ENCODE measurements at regions not wholly inside any gene's neighbourhood (a gene's known extent, or its start where the extent isn't known, plus 50 kb on each side); places are given as distances from the start of the nearest gene placed in this dataset.
"Not testable (repeated sequence)": the region's sequence is repeated elsewhere in the genome, so short reads cannot be mapped to it uniquely, and the experiment has no call there.

DNA sequence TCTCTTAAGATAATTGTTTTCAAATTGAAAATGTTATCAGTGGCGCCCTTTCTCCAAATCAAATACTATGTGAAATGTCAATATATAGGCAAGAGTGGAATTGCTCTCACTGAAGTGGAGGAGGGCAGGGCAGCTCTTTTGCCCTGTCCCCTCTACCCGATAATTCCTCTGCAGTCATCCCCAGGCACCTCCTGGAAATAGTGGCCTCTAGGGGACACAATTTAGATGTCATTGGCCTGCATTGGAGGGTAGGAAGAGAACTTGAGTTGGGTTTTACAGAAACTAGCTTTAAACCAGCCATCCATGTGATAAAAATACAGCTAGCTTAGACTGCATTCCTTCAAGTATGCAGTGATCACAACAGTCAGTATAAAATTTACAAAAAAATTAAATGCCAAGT lies 288.9 kb downstream of the EDEM1 start:
- no peak for DNase-seq (ENCODE audit: low spot score)

DNA sequence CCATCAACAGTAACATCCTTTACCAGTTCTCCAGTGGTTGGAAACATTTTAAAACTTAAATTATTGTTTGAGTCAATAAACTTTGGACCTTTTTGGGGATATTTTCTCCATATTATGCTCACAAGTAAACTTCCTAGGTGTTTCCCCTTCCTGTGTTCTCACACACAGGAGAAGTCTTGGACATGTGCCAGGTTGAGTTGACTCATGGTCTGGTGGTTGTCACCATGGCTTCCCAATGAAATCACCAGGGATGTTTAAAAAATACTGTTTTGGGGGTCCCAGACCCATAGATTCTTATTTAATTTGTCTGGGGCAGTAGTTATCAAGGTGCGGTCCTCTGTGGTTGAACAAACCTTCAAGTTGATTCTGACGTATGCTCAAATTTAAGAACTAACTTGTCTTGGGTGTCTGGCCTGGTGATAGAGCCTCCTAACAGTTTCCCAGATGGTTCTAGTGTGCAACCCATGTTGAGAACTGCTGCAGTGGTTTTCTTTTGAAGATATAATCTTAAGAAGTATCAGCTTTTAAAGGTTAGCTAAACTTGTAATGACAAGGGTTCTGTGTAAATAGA lies 291.8 kb downstream of the EDEM1 start:
- no peak for DNase-seq (ENCODE audit: low spot score)

DNA sequence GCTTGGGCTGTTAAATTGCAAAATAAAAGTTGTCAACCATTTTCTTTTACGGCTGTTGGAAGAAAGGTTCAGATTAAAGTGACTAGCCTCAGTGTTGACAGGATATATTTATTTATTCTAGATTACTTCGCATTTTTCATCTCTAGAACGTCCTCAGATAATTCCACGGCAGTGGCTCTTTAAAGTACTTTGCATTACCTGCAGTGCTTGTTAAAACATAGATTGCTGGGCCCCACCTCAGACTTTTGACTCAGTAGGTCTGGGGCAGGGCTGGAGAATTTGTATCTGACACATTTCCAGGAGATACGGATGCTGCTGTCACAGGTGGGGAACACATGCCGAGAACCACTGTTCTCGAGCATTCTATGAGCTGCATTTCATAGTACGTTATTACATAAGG lies 292.7 kb downstream of the EDEM1 start:
- DNase-seq (ENCODE audit: low spot score), result no peak

DNA sequence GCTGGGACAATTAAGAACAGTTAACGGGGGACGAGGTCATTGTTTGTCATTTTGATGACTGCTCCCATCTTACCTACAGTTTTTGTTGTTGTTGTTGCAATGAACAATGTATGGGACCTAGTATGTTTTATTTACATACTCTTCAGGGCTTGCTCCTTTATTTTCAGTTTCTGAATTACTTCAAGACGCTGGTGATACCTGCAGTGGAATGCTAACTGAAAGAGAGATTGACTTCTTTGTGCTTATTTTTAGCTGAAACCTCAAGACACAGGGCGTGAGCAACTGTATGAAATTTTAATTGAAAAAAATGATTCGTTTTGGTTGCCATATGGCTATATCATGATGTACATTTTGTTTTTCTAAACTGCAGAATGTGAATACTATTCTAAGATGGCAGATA lies 297.9 kb downstream of the EDEM1 start:
- no peak for DNase-seq (ENCODE audit: low spot score)

- DNase-seq (ENCODE audit: low spot score), result no peak
Observed at GRCh38 chr3:5488771-5489170, 301.3 kb downstream of the EDEM1 start.

DNA sequence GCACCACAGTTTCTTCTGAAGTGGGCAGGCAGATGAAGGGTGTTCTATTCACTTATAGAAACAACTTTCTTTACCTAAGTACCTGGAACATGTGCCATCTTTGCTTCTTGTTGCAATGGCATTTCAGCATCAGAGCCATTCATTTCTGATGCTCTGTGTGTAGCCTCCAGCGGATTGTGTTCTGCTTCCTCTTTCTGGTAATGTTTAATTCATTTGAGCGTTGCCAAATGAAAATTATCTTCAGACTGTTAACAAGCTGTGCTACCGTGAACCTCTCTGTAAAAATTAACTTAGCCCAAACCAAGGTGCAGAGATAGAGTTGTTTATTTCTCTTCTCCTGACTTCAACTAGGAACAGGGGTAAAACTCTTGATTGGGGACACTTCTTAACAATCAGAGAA lies 302.0 kb downstream of the EDEM1 start:
- no peak for DNase-seq (ENCODE audit: low spot score)

DNA sequence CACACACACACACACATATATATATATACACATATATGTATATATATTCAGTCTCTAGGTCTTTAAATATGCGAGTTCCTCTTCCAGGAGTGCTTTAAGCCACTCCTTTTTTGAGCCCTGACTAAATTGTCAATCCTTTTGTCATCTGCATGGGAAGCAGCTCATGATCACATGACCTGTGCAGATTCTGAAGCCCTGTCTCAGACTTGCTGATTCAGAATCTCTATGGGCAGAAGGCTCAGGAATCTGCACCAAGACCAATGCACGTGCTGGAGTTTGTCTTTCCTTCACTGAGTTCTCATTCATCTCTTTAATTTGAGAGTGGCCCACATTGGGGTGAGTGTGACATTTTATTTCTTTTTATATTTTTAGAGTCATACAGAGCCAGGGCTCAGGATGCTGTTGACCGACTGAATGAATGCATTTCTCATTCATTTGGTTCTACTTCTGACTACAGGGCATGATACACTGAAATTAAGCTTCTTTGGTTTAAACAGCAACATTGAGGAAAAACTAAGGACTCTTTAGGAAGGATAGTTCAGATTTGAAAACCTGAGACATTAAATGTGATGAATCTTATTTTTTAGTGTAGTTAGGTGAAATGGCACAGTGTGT lies 307.5 kb downstream of the EDEM1 start:
- DNase-seq (ENCODE audit: low spot score), result no peak

GRCh38 chr3:5497497-5497896 lies 310.0 kb downstream of the EDEM1 start:
- no peak for DNase-seq (ENCODE audit: low spot score)

GRCh38 chr3:5498981-5499380 lies 311.5 kb downstream of the EDEM1 start:
- DNase-seq (ENCODE audit: low spot score), result no peak

- DNase-seq (ENCODE audit: low spot score), result no peak
Observed at GRCh38 chr3:5499404-5499803, 311.9 kb downstream of the EDEM1 start.

DNA sequence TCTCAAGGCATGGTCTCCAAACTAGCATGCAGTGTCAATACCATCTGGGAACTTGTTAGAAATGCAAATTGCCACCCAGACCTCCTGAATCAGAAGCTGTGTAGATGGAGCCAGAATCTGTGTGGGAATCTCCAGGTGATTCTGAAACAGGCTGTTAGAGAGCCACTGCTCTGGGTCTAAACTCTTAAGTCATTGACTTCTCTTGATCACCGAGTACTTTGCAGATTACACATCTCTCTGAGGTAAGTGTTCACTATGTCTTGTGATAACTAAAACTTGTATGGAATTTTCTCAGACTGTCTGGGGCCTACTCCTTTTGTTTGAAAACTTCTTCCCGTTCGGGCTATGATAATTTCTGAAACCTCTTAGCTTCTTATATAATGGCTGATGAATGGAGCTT lies 315.6 kb downstream of the EDEM1 start:
- DNase-seq (ENCODE audit: low spot score), result no peak

- no peak for DNase-seq (ENCODE audit: low spot score)
Observed at GRCh38 chr3:5504135-5504534, 316.6 kb downstream of the EDEM1 start.

GRCh38 chr3:5505163-5505562 lies 317.7 kb downstream of the EDEM1 start:
- no peak for DNase-seq (ENCODE audit: low spot score)

GRCh38 chr3:5505997-5506396 lies 318.5 kb downstream of the EDEM1 start:
- no peak for DNase-seq (ENCODE audit: low spot score)

DNA sequence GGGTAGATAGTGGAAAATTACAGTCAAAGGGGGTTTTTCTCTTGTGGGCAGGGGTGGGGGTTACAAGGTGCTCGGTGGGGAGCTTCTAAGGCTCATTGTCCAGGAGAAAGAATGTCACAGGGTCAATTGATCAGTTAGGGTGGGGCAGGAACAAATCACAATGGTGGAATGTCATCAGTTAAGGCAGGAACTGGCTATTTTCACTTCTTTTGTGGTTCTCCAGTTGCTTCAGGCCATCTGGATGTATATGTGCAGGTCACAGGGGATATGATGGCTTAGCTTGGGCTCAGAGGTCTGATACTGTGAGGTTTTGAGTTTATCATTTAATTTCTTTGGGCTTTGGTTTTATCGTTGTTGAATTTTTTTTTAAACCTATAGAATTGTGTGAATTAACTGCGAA lies 321.4 kb downstream of the EDEM1 start:
- not testable (repeated sequence) for DNase-seq (ENCODE audit: low spot score)

DNA sequence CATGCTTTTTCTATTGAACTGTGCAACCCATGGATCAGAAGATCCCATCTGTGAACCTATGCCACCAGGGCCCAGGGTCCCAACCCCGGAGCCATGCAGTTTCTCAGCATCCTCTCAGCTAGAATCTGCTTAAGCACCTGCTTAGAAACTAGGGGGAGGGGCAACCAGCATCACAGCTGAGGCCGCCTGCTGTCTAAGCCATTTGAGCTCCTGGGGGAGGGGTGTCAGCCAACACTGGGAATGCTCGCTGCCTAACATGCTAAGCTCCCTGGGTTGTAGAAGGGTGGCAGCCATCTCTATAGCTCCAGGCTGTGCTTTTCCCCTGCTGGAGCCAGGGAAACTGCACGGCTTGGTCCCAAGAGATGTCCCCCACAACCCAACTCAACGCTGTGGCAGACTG lies 322.8 kb downstream of the EDEM1 start:
- no peak for DNase-seq (ENCODE audit: low spot score)

GRCh38 chr3:5517921-5518320 lies 330.4 kb downstream of the EDEM1 start:
- DNase-seq (ENCODE audit: low spot score), result no peak

DNA sequence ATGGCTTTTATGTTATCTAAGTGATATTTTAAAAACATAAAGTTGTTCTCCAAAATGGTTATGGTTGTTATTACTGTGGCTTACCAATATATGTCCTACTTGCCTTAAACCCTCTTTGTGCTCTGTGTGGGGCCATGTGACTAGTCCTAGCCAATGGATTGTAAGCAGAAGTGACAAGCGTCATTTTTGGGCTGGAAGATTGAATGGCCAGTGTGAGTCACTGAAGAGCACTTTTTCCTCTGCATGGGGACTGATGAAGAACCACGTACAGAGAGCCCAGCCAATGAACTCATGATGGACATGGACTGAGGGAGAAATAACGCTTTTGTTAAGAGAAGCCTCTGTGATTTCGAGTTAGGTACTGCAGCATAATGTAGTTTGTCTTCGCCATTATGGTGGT lies 332.7 kb downstream of the EDEM1 start:
- DNase-seq (ENCODE audit: low spot score), result no peak

- no peak for DNase-seq (ENCODE audit: low spot score)
Observed at GRCh38 chr3:5523125-5523524, 335.6 kb downstream of the EDEM1 start.

GRCh38 chr3:5531039-5531438 lies 343.5 kb downstream of the EDEM1 start:
- DNase-seq (ENCODE audit: low spot score), result no peak

DNA sequence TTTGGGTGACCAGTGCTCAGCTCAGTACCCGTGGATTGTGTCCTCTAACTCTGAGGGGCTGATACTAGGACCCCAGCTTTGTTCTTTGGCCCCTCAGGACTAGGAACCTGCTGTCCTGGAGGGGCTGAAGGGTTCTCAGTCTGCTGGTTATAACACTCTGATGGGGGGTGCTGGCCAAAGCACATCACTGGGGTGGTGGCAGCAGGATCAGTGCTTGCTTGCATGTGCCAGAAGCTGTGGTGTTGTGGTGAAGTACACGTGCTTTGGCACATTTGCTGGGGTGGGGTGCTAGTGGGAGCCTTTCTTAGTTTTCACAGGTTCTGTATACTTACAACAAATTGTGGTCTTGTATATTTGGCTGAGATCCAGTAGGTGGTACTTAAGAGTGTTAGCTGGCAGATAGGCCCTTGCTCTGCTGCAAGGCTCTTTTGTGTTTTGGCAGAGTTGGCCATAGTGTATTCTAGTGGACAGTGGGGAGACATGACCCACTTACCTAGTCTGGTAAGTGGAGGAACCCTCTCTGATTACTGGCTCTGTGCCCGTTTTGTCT lies 344.3 kb downstream of the EDEM1 start:
- DNase-seq (ENCODE audit: low spot score), result no peak

DNA sequence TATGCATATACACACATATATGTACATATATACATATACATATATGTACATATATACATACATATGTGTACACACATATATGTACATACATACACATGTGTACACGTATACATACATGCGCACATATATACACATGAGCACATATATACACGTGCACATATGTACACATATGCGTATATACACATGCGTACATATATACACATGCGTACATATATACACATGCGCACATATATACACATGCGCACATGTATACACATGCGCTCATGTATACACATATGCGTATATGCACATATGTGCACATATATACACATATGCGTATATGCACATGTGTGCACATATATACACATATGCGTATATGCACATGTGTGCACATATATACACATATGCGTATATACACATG lies 353.0 kb downstream of the EDEM1 start:
- DNase-seq (ENCODE audit: low spot score), result no peak

DNA sequence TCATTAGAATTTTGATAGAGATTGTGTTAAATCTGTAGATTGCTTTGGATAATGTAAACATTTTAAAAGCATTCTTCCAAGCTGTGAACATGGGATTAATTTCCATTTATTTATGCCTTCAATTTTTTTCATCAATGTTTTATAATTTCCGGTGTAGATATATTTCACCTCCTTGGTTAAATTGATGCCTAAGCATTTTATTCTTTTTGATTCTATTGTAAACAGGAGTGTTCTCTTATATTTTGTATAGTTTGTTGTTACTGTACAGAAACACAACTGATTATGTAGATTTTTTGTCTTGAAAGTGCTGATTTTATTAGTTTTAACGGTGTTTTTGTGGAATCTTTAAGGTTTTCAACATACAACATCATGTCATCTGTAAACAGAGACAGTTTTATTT lies 355.0 kb downstream of the EDEM1 start:
- DNase-seq (ENCODE audit: low spot score), result no peak

DNA sequence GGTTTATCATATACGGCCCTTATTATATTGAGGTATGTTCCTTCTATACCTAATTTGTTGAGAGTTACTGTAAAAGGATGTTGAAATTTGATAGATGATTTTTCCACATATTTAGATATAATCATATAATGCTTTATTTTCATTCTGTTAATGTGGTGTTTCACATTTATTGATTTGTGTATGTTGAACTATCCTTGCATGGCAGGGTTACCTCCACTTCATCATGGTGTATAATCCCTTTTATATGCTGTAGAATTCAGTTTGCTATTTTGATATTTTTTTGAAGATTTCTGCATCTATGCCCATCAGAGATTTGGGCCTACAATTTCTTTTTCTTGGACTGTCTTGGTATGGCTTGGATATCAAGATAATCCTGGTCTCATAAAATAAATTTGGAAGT lies 355.5 kb downstream of the EDEM1 start:
- no peak for DNase-seq (ENCODE audit: low spot score)

Data from CD4-positive, alpha-beta T cell treated with Interleukin-2 at 100 ng/mL for 4 hours (primary cell).